SJSA1 (cell line): ENCODE measurements at regions not wholly inside any gene's neighbourhood (a gene's known extent, or its start where the extent isn't known, plus 50 kb on each side); places are given as distances from the start of the nearest gene placed in this dataset.
A peak's percentile ranks its signal among the peaks of the same experiment; 100 is the strongest.

Experiments
- DNase-seq, 2 experiments: peaks; one replicate each; pipeline ENCODE4 v3.0.0-alpha.2; 2015 to 2020; ENCODE audit warnings: low spot score in 2 of 2, low read depth in 1 of 2
- H3K27ac ChIP-seq: fragments of 250-450 bp; sonication (Bioruptor Pico); 2 replicates; pipeline ENCODE4 v1.5.1; 2020; ENCODE audit warnings: mild to moderate bottlenecking, moderate library complexity
- H3K27me3 ChIP-seq: fragments of 250-450 bp; sonication (Bioruptor Pico); replicated peaks from 2 replicates; pipeline ENCODE4 v1.5.1; 2020; ENCODE audit warnings: mild to moderate bottlenecking, moderate library complexity
- H3K36me3 ChIP-seq: fragments of 250-450 bp; sonication (Bioruptor Pico); 2 replicates; pipeline ENCODE4 v1.5.1; 2020; ENCODE audit warnings: mild to moderate bottlenecking
- H3K4me1 ChIP-seq: fragments of 250-450 bp; sonication (Bioruptor Pico); replicated peaks from 2 replicates; pipeline ENCODE4 v1.6.1; 2021; ENCODE audit warnings: mild to moderate bottlenecking
- H3K4me3 ChIP-seq: fragments of 250-450 bp; sonication (Bioruptor Pico); 2 replicates; pipeline ENCODE4 v1.5.1; 2020; ENCODE audit warnings: mild to moderate bottlenecking
- H3K9me3 ChIP-seq: fragments of 250-450 bp; sonication (Bioruptor Pico); replicated peaks from 2 replicates; pipeline ENCODE4 v1.5.1; 2020; ENCODE audit warnings: mild to moderate bottlenecking

GRCh38 chr5:145294331-145294730 is 540.8 kb downstream of the PRELID2 start:
- no peaks in the 10 kb centered on the region for H3K27me3 ChIP-seq
- no peaks in the 10 kb centered on the region for H3K4me1 ChIP-seq
- no peak overlapping the region for H3K4me3 ChIP-seq

GRCh38 chr5:145293716-145294115 is 541.4 kb downstream of the PRELID2 start:
- Histone ChIP-seq H3K36me3 (no peaks in the 10 kb centered on the region), H3K4me3 (no peak overlapping the region), H3K4me1 (no peaks in the 10 kb centered on the region), H3K27ac (no peak overlapping the region), H3K27me3 (no peaks in the 10 kb centered on the region), H3K9me3 (no peaks in the 10 kb centered on the region)
- DNase-seq: no peak

More at GRCh38 chr5:145294331-145294730, 540.8 kb downstream of the PRELID2 start:
- Histone ChIP-seq H3K27ac (no peak overlapping the region), H3K9me3 (no peaks in the 10 kb centered on the region), H3K36me3 (no peaks in the 10 kb centered on the region)
- DNase-seq: no peak

GRCh38 chr5:145292278-145292677 is 542.9 kb downstream of the PRELID2 start:
- no peak for DNase-seq
- Histone ChIP-seq H3K4me1 (no peaks in the 10 kb centered on the region), H3K27ac (no peak overlapping the region), H3K4me3 (no peak overlapping the region), H3K27me3 (no peaks in the 10 kb centered on the region), H3K9me3 (no peaks in the 10 kb centered on the region), H3K36me3 (no peaks in the 10 kb centered on the region)

GRCh38 chr5:145283141-145283810 is 551.9 kb downstream of the PRELID2 start:
- Histone ChIP-seq H3K27me3 (no peaks in the 10 kb centered on the region), H3K4me3 (no peak overlapping the region), H3K36me3 (no peaks in the 10 kb centered on the region), H3K27ac (no peak overlapping the region), H3K4me1 (no peaks in the 10 kb centered on the region), H3K9me3 (no peaks in the 10 kb centered on the region)
- DNase-seq: no peak

GRCh38 chr5:145280806-145281205 is 554.3 kb downstream of the PRELID2 start:
- no peak overlapping the region for H3K4me3 ChIP-seq
- H3K9me3 ChIP-seq: no peaks in the 10 kb centered on the region
- no peak for DNase-seq
- H3K4me1 ChIP-seq: no peaks in the 10 kb centered on the region
- no peaks in the 10 kb centered on the region for H3K36me3 ChIP-seq
- H3K27ac ChIP-seq: no peak overlapping the region
- H3K27me3 ChIP-seq: no peaks in the 10 kb centered on the region

- Histone ChIP-seq H3K4me3 (no peak overlapping the region), H3K4me1 (no peaks in the 10 kb centered on the region), H3K27ac (no peak overlapping the region), H3K9me3 (no peaks in the 10 kb centered on the region), H3K27me3 (no peaks in the 10 kb centered on the region), H3K36me3 (no peaks in the 10 kb centered on the region)
- no peak for DNase-seq
Observed at GRCh38 chr5:145280214-145280613, 554.9 kb downstream of the PRELID2 start.

- Histone ChIP-seq H3K4me1 (no peaks in the 10 kb centered on the region), H3K36me3 (no peaks in the 10 kb centered on the region), H3K4me3 (no peak overlapping the region), H3K27me3 (no peaks in the 10 kb centered on the region), H3K27ac (no peak overlapping the region), H3K9me3 (no peaks in the 10 kb centered on the region; the same call in 1 of the 2 replicates)
- DNase-seq: no peak
Observed at GRCh38 chr5:145260670-145261069, 574.5 kb downstream of the PRELID2 start.

GRCh38 chr5:145247745-145248040 is 587.4 kb downstream of the PRELID2 start:
- H3K4me3 ChIP-seq: no peak overlapping the region
- no peak overlapping the region; the same call in 1 of the 2 replicates for H3K27ac ChIP-seq
- H3K36me3 ChIP-seq: no peaks in the 10 kb centered on the region
- peaks cover 45% of the 10 kb centered on the region for H3K4me1 ChIP-seq
- no peak for DNase-seq
- H3K27me3 ChIP-seq: no peaks in the 10 kb centered on the region
- no peaks in the 10 kb centered on the region for H3K9me3 ChIP-seq

GRCh38 chr5:145246961-145247744 is 588.0 kb downstream of the PRELID2 start:
- H3K27me3 ChIP-seq: no peaks in the 10 kb centered on the region
- peaks cover 45% of the 10 kb centered on the region for H3K4me1 ChIP-seq
- no peaks in the 10 kb centered on the region for H3K9me3 ChIP-seq
- no peaks in the 10 kb centered on the region for H3K36me3 ChIP-seq
- peak overlapping the region; percentile 19; the same call in 1 of the 2 replicates for H3K27ac ChIP-seq
- no peak for DNase-seq
- no peak overlapping the region for H3K4me3 ChIP-seq

GRCh38 chr5:145246379-145246778 is 588.8 kb downstream of the PRELID2 start:
- no peaks in the 10 kb centered on the region for H3K27me3 ChIP-seq
- H3K27ac ChIP-seq: peak overlapping the region; percentile 19; the same call in 1 of the 2 replicates
- peaks cover 45% of the 10 kb centered on the region for H3K4me1 ChIP-seq
- no peaks in the 10 kb centered on the region for H3K9me3 ChIP-seq
- DNase-seq: no peak
- no peaks in the 10 kb centered on the region for H3K36me3 ChIP-seq
- no peak overlapping the region for H3K4me3 ChIP-seq

- no peaks in the 10 kb centered on the region for H3K9me3 ChIP-seq
- peaks cover 45% of the 10 kb centered on the region for H3K4me1 ChIP-seq
- no peaks in the 10 kb centered on the region for H3K36me3 ChIP-seq
- peak overlapping the region; percentile 86 for H3K27ac ChIP-seq
- peak in 1 of 2 experiments; percentile 59 for DNase-seq
- H3K27me3 ChIP-seq: no peaks in the 10 kb centered on the region
- no peak overlapping the region for H3K4me3 ChIP-seq
Observed at GRCh38 chr5:145245354-145245753, 589.8 kb downstream of the PRELID2 start.

GRCh38 chr5:145244788-145245187 is 590.4 kb downstream of the PRELID2 start:
- no peaks in the 10 kb centered on the region for H3K27me3 ChIP-seq
- H3K27ac ChIP-seq: peak overlapping the region; percentile 86
- DNase-seq: peak in 1 of 2 experiments; percentile 69
- no peaks in the 10 kb centered on the region for H3K9me3 ChIP-seq
- H3K4me1 ChIP-seq: peaks cover 45% of the 10 kb centered on the region
- no peak overlapping the region for H3K4me3 ChIP-seq
- no peaks in the 10 kb centered on the region for H3K36me3 ChIP-seq

GRCh38 chr5:145244251-145244650 is 590.9 kb downstream of the PRELID2 start:
- H3K4me3 ChIP-seq: no peak overlapping the region
- H3K27me3 ChIP-seq: no peaks in the 10 kb centered on the region
- H3K27ac ChIP-seq: peak overlapping the region; percentile 86
- peaks cover 45% of the 10 kb centered on the region for H3K4me1 ChIP-seq
- no peaks in the 10 kb centered on the region for H3K9me3 ChIP-seq
- no peaks in the 10 kb centered on the region for H3K36me3 ChIP-seq
- peak in 1 of 2 experiments; percentile 23 for DNase-seq

GRCh38 chr5:145243016-145243415 is 592.1 kb downstream of the PRELID2 start:
- no peak overlapping the region for H3K27ac ChIP-seq
- H3K9me3 ChIP-seq: no peaks in the 10 kb centered on the region
- H3K4me1 ChIP-seq: peaks cover 47% of the 10 kb centered on the region
- H3K4me3 ChIP-seq: no peak overlapping the region
- no peak for DNase-seq
- H3K36me3 ChIP-seq: no peaks in the 10 kb centered on the region
- H3K27me3 ChIP-seq: no peaks in the 10 kb centered on the region
